Calu3 (cell line): ENCODE measurements at regions not wholly inside any gene's neighbourhood (a gene's known extent, or its start where the extent isn't known, plus 50 kb on each side); places are given as distances from the start of the nearest gene placed in this dataset.

Source experiments
- BruUV-seq: library from RNA; stranded (reverse); fragments of 400-500 nt; replicated peaks from 2 replicates; lab custom pipeline; 2021; lab: Mats Ljungman, UMichigan
- CTCF ChIA-PET: fragments of 300-600 bp; sonication (Branson Sonifier 250); formaldehyde crosslinking; loops from one replicate; lab custom pipeline; 2022; ENCODE audit warnings: antibody characterized with exemption; lab: Charles Lee
- DNase-seq: peaks from one replicate; pipeline ENCODE4 v3.0.0; 2022
- H3K27ac Mint-ChIP-seq: one replicate; pipeline ENCODE4 v1.8.0; 2022; ENCODE audit warnings: mixed read lengths; ENCODE audit not compliant: unreplicated experiment
- H3K27me3 Mint-ChIP-seq: one replicate; pipeline ENCODE4 v1.8.0; 2022; ENCODE audit warnings: mixed read lengths; ENCODE audit not compliant: unreplicated experiment
- H3K36me3 Mint-ChIP-seq: one replicate; pipeline ENCODE4 v1.8.0; 2022; ENCODE audit warnings: mild to moderate bottlenecking, moderate library complexity, mixed read lengths; ENCODE audit not compliant: insufficient read depth, unreplicated experiment
- H3K4me1 Mint-ChIP-seq: one replicate; pipeline ENCODE4 v1.8.0; 2022; ENCODE audit warnings: mild to moderate bottlenecking, low read depth, mixed read lengths; ENCODE audit not compliant: unreplicated experiment
- H3K4me3 Mint-ChIP-seq: one replicate; pipeline ENCODE4 v1.8.0; 2022; ENCODE audit warnings: mild to moderate bottlenecking, low read depth, moderate library complexity, mixed read lengths; ENCODE audit not compliant: unreplicated experiment
- H3K9me3 Mint-ChIP-seq: one replicate; pipeline ENCODE4 v1.8.0; 2022; ENCODE audit warnings: low read depth, mixed read lengths; ENCODE audit not compliant: unreplicated experiment
- intact Hi-C: fragments of 100-400 bp; cut with micrococcal nuclease; formaldehyde crosslinking; loops from one replicate; pipeline ENCODE4 v1.10.0; 2022; ENCODE audit not compliant: unreplicated experiment
- TF ChIP-seq, protein P1 (sequence below): fragments of 200-600 bp; IDR thresholded peaks from one replicate; pipeline ENCODE4 v1.8.0; 2022; ENCODE audit warnings: antibody characterized with exemption; ENCODE audit not compliant: unreplicated experiment

DNA sequence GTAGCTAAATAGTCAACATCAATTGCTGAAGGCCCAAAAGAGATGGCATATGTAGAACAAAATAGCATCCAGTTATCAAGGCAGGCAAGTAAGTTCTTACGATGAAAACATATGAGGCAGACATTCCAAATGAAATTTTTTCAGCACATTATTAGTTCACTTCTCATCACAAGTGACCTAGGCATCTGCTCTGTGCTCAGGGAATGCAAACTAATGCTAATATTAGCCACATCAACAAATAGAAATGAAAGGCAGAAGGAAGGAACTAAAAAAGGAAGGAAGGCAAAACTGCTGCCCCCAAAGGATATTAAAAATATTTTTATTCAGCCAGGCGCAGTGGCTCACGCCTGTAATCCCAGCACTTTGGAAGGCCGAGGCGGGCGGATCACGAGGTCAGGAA, 51.2 kb upstream of the ROCK1 start:
- TF ChIP-seq, protein P1, sequence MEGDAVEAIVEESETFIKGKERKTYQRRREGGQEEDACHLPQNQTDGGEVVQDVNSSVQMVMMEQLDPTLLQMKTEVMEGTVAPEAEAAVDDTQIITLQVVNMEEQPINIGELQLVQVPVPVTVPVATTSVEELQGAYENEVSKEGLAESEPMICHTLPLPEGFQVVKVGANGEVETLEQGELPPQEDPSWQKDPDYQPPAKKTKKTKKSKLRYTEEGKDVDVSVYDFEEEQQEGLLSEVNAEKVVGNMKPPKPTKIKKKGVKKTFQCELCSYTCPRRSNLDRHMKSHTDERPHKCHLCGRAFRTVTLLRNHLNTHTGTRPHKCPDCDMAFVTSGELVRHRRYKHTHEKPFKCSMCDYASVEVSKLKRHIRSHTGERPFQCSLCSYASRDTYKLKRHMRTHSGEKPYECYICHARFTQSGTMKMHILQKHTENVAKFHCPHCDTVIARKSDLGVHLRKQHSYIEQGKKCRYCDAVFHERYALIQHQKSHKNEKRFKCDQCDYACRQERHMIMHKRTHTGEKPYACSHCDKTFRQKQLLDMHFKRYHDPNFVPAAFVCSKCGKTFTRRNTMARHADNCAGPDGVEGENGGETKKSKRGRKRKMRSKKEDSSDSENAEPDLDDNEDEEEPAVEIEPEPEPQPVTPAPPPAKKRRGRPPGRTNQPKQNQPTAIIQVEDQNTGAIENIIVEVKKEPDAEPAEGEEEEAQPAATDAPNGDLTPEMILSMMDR, result no peak
- Mint-ChIP-seq H3K4me3 (no peak overlapping the region), H3K27ac (no peak overlapping the region), H3K9me3 (no peaks in the 10 kb centered on the region), H3K4me1 (peaks cover 8% of the 10 kb centered on the region), H3K27me3 (no peaks in the 10 kb centered on the region), H3K36me3 (no peaks in the 10 kb centered on the region)
- CTCF ChIA-PET, result no interaction called here
- no TSS peak for BruUV-seq
- DNase-seq, result no peak
- intact Hi-C loops, result no loop called here

DNA sequence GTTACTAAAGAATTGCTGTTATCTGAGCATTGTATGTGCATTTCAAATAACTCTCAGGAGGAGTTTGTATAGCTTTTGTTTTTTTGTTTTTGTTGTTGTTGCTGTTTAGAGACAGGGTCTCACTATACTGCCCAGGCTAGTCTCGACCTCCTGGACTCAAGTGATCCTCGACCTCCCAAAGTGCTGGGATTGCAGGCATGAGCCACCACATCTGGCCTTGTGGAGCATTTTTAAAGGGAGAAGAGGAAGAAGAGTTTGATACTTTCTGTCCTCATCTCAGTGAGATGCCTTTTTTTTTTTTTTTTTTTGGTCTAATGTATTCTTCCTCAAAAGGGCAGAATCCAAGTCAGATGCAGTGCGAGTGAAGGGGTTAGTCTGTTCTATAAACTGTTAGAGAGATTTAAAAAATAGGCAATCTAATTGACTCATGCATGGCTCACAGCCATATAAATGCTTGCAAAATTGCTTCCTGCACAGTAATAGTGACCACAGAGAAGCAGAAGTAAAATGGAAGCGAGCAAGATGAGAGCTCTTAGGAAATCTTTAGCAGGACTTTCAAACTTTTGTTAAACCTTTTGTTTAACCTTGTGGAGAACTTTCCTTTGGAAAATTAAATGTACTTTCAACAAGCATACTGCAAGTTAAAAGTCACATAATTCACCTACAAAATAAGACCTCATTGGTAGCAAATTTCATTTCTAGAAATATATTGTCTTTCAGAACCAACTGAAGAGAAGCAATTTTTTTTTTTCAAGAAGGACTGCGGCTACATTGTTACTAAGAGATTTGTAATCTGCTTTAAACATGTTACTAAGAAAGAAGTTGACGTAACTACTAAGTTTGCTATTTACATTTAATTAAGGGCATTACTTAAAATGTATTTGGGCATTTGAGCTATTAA, 52.3 kb upstream of the ROCK1 start:
- H3K4me3 Mint-ChIP-seq, result no peak overlapping the region
- intact Hi-C loops, result no loop called here
- H3K36me3 Mint-ChIP-seq, result no peaks in the 10 kb centered on the region
- no TSS peak for BruUV-seq
- H3K9me3 Mint-ChIP-seq, result no peaks in the 10 kb centered on the region
- TF ChIP-seq, protein P1, result no peak
- H3K27me3 Mint-ChIP-seq, result no peaks in the 10 kb centered on the region
- peaks cover 8% of the 10 kb centered on the region for H3K4me1 Mint-ChIP-seq
- CTCF ChIA-PET, result no interaction called here
- no peak for DNase-seq
- H3K27ac Mint-ChIP-seq, result no peak overlapping the region

DNA sequence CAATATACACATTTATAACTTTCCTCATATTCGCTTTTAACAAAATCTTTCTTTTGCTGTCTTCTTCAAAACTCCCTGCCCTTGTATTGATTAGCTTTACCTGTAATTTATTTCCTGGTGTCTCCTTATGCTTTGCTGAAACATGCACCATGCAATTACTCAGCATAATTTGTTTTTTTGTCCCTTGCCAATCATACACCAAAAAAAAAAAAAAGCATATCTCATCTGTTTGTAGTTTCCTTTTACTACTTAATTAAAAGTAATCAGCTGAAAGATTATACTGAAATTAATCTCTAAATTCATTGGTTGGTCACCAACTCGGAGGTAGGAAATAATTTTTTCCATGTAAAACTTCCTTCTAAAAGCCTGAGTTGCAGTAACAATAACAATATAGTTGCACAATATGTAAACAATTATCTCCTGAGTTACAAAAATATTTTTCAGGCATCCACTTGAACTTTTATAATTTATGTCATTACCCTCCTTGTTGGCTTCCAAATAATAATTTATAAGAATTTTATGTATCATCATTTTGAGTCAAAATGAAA, 53.0 kb upstream of the ROCK1 start:
- CTCF ChIA-PET, result no interaction called here
- no TSS peak for BruUV-seq
- Mint-ChIP-seq H3K4me1 (peaks cover 8% of the 10 kb centered on the region), H3K27ac (no peak overlapping the region), H3K27me3 (no peaks in the 10 kb centered on the region), H3K9me3 (no peaks in the 10 kb centered on the region), H3K36me3 (no peaks in the 10 kb centered on the region), H3K4me3 (no peak overlapping the region)
- no peak for DNase-seq
- intact Hi-C loops, result no loop called here
- TF ChIP-seq, protein P1, result no peak

DNA sequence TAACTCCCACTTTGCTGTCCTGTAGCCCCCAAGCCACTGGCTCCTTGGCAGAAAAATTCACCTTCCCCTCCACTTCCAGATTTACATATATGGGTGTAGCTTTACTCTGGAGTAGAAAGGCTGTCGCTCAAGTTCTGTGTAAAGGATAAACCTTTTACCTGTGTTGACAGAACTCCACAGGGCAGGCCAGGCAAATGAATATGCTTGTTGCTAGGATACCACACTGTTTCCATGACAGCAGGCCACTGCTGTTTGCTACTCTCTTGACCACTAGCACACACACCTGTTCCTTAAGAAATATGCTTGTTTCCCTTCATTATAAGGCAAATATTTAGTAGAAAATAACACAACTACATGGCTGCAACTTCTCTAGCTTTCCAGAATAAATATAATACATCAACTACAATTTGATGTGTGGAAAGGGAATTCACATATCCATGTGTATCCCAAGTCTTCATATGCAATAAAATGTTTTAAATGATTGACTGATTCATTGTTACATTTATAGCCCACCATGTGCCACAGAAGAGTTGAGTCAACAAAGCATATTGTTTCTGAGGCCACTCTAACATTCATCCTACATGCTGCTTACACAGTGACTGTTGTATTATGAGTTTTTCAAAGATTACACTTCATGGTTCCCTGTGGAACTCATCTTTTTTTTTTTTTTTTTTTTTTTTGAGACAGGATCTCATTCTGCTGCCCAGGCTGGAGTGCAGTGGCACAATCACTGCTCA, 56.2 kb upstream of the ROCK1 start:
- TF ChIP-seq, protein P1, result no peak
- no peaks in the 10 kb centered on the region for H3K27me3 Mint-ChIP-seq
- no peak overlapping the region for H3K27ac Mint-ChIP-seq
- BruUV-seq, result no TSS peak
- DNase-seq, result peak; percentile 66
- H3K9me3 Mint-ChIP-seq, result no peaks in the 10 kb centered on the region
- no peak overlapping the region for H3K4me3 Mint-ChIP-seq
- H3K36me3 Mint-ChIP-seq, result no peaks in the 10 kb centered on the region
- intact Hi-C loops, result no loop called here
- CTCF ChIA-PET, result no interaction called here
- H3K4me1 Mint-ChIP-seq, result peaks cover 8% of the 10 kb centered on the region
